ENCODE measurements at regions not wholly inside any gene's neighbourhood (a gene's known extent, or its start where the extent isn't known, plus 50 kb on each side); places are given as distances from the start of the nearest gene placed in this dataset.

- no peaks in the 10 kb centered on the region for H3K36me3 Mint-ChIP-seq
These were observed 461.6 kb downstream of the LRATD1 start for GRCh38 chr2:15094161-15094560.

GRCh38 chr2:15096873-15097272 lies 464.3 kb downstream of the NBAS start:
- Mint-ChIP-seq H3K27me3 (peaks cover 2% of the 10 kb centered on the region), H3K9me3 (ENCODE audit: low read depth) (no peaks in the 10 kb centered on the region), H3K4me3 (no peak overlapping the region), H3K4me1 (ENCODE audit: low read depth) (no peaks in the 10 kb centered on the region), H3K27ac (no peak overlapping the region), H3K36me3 (no peaks in the 10 kb centered on the region)

More at GRCh38 chr2:15094161-15094560, 461.6 kb downstream of the LRATD1 start:
- Mint-ChIP-seq H3K27me3 (no peaks in the 10 kb centered on the region), H3K27ac (no peak overlapping the region), H3K4me1 (ENCODE audit: low read depth) (no peaks in the 10 kb centered on the region), H3K4me3 (no peak overlapping the region), H3K9me3 (ENCODE audit: low read depth) (no peaks in the 10 kb centered on the region)

- H3K36me3 Mint-ChIP-seq: peaks cover 14% of the 10 kb centered on the region
- peaks cover 19% of the 10 kb centered on the region for H3K9me3 Mint-ChIP-seq (ENCODE audit: low read depth)
- peaks cover 2% of the 10 kb centered on the region for H3K27me3 Mint-ChIP-seq
- H3K27ac Mint-ChIP-seq: no peak overlapping the region
- no peak overlapping the region for H3K4me3 Mint-ChIP-seq
- no peaks in the 10 kb centered on the region for H3K4me1 Mint-ChIP-seq (ENCODE audit: low read depth)
These were observed 454.0 kb downstream of the NBAS start for GRCh38 chr2:15107137-15107536.

- H3K4me3 Mint-ChIP-seq: no peak overlapping the region
- H3K27me3 Mint-ChIP-seq: no peaks in the 10 kb centered on the region
- peaks cover 14% of the 10 kb centered on the region for H3K36me3 Mint-ChIP-seq
- no peak overlapping the region for H3K27ac Mint-ChIP-seq
- no peaks in the 10 kb centered on the region for H3K4me1 Mint-ChIP-seq (ENCODE audit: low read depth)
- peaks cover 23% of the 10 kb centered on the region for H3K9me3 Mint-ChIP-seq (ENCODE audit: low read depth)
These were observed 449.4 kb downstream of the NBAS start for GRCh38 chr2:15111718-15112117.

- Mint-ChIP-seq H3K4me3 (no peak overlapping the region), H3K36me3 (peaks cover 14% of the 10 kb centered on the region), H3K9me3 (ENCODE audit: low read depth) (peaks cover 23% of the 10 kb centered on the region), H3K27me3 (no peaks in the 10 kb centered on the region), H3K4me1 (ENCODE audit: low read depth) (no peaks in the 10 kb centered on the region), H3K27ac (no peak overlapping the region)
These were observed 448.9 kb downstream of the NBAS start for GRCh38 chr2:15112216-15112615.

- H3K9me3 Mint-ChIP-seq (ENCODE audit: low read depth): peaks cover 19% of the 10 kb centered on the region
- H3K4me3 Mint-ChIP-seq: no peak overlapping the region
- no peak overlapping the region for H3K27ac Mint-ChIP-seq
These were observed 445.4 kb downstream of the NBAS start for GRCh38 chr2:15115776-15116175.

GRCh38 chr2:15116830-15117229 lies 444.3 kb downstream of the NBAS start:
- H3K36me3 Mint-ChIP-seq: no peaks in the 10 kb centered on the region
- no peak overlapping the region for H3K27ac Mint-ChIP-seq
- H3K4me3 Mint-ChIP-seq: no peak overlapping the region
- H3K9me3 Mint-ChIP-seq (ENCODE audit: low read depth): peaks cover 11% of the 10 kb centered on the region
- no peaks in the 10 kb centered on the region for H3K27me3 Mint-ChIP-seq
- H3K4me1 Mint-ChIP-seq (ENCODE audit: low read depth): peaks cover 11% of the 10 kb centered on the region

More at GRCh38 chr2:15115776-15116175, 445.4 kb downstream of the NBAS start:
- H3K4me1 Mint-ChIP-seq (ENCODE audit: low read depth): peaks cover 9% of the 10 kb centered on the region
- no peaks in the 10 kb centered on the region for H3K27me3 Mint-ChIP-seq
- peaks cover 8% of the 10 kb centered on the region for H3K36me3 Mint-ChIP-seq
